Ovary (tissue), 3 donors: ENCODE measurements at regions not wholly inside any gene's neighbourhood (a gene's known extent, or its start where the extent isn't known, plus 50 kb on each side); places are given as distances from the start of the nearest gene placed in this dataset.

ENCODE experiments used
- CTCF ChIP-seq, 3 donors: fragments of 450-650 bp in 2 of 3; fragments of 200-600 bp in 1 of 3; IDR thresholded peaks; one replicate each; pipeline versions ENCODE4 v1.5.1 to v1.8.0; 2016 to 2022; ENCODE audit warnings: antibody characterized with exemption in 3 of 3, mild to moderate bottlenecking in 1 of 3
- POLR2A ChIP-seq: fragments of 450-650 bp; IDR thresholded peaks from one replicate; pipeline ENCODE4 v1.6.1; 2017; ENCODE audit warnings: antibody characterized with exemption, mild to moderate bottlenecking, moderate library complexity
- donor health status: DM: no; HTN: no; CAD: no.

- TF ChIP-seq CTCF (IDR thresholded peaks at IDR 0.05) = no peak
- TF ChIP-seq POLR2A = no peak
These were observed 93.2 kb downstream of the PDCL3 start for GRCh38 chr2:100655936-100656534.
